Right lobe of liver (tissue), 6 donors: ENCODE measurements at regions not wholly inside any gene's neighbourhood (a gene's known extent, or its start where the extent isn't known, plus 50 kb on each side); places are given as distances from the start of the nearest gene placed in this dataset.

Experiments
- ATAC-seq, 4 donors: fragments of 200-7000 bp; cut with Tn5 transposase; one replicate each; pipeline ENCODE4 v1.9.1; 2020; ENCODE audit warnings: mild to moderate bottlenecking in 4 of 4, moderate library complexity in 4 of 4
- DNase-seq, 3 donors: peaks; one replicate each; pipeline ENCODE4 v3.0.0-alpha.2; 2020
- H3K27ac ChIP-seq, 3 donors: fragments of 200-600 bp; one replicate each; pipeline ENCODE4 v1.8.0; 2022
- H3K27me3 ChIP-seq, 2 donors: fragments of 200-600 bp; one replicate each; pipeline ENCODE4 v1.8.0; 2022
- H3K36me3 ChIP-seq, 4 donors: fragments of 200-600 bp; sonication (generic) in 1 of 4; one replicate each; pipeline versions ENCODE4 v1.5.1 to v1.8.0; 2017 to 2022; ENCODE audit warnings: control low read depth in 1 of 4
- H3K4me1 ChIP-seq, 4 donors: fragments of 200-600 bp; sonication (generic) in 1 of 4; one replicate each; pipeline versions ENCODE4 v1.5.1 to v1.8.0; 2017 to 2022; ENCODE audit warnings: control low read depth in 1 of 4
- H3K4me3 ChIP-seq, 3 donors: fragments of 200-600 bp; one replicate each; pipeline ENCODE4 v1.8.0; 2022
- H3K9me3 ChIP-seq, 4 donors: fragments of 200-600 bp; sonication (generic) in 1 of 4; one replicate each; pipeline versions ENCODE4 v1.5.1 to v1.8.0; 2017 to 2022; ENCODE audit warnings: control low read depth in 1 of 4
- POLR2A ChIP-seq: fragments of 450-650 bp; IDR thresholded peaks from one replicate; pipeline ENCODE4 v1.6.1; 2017; ENCODE audit warnings: antibody characterized with exemption, mild to moderate bottlenecking
- WGBS: methylation state at CpG from one replicate; pipeline ENCODE4 v1.1.6; 2018; ENCODE audit warnings: low coverage, low lambda C conversion rate; ENCODE audit not compliant: insufficient coverage; ENCODE audit errors: missing lambda C conversion rate; 5-methylcytosine and 5-hydroxymethylcytosine counted together
- intact Hi-C, 2 donors: fragments of 100-400 bp; cut with DNase I; formaldehyde crosslinking; loops; one replicate each; pipeline versions ENCODE4 v1.11.2 to v1.14.1; 2022
- TF ChIP-seq, protein P1 (sequence below), 4 donors: fragments of 200-600 bp in 3 of 4; fragments of 450-650 bp in 1 of 4; IDR thresholded peaks; one replicate each; pipeline versions ENCODE4 v1.5.1 to v1.8.0; 2016 to 2022; ENCODE audit warnings: antibody characterized with exemption in 4 of 4, mild to moderate bottlenecking in 2 of 4
- donor health status: DM: no; HTN: yes; CAD: no.
- donor health status: DM: no; HTN: no; CAD: no.
- donor health status: DM: no; HTN: no; CAD: no.
- donor health status: DM: no; HTN: yes; CAD: no.
- donor health status: DM: no; HTN: yes; CAD: no.

DNA sequence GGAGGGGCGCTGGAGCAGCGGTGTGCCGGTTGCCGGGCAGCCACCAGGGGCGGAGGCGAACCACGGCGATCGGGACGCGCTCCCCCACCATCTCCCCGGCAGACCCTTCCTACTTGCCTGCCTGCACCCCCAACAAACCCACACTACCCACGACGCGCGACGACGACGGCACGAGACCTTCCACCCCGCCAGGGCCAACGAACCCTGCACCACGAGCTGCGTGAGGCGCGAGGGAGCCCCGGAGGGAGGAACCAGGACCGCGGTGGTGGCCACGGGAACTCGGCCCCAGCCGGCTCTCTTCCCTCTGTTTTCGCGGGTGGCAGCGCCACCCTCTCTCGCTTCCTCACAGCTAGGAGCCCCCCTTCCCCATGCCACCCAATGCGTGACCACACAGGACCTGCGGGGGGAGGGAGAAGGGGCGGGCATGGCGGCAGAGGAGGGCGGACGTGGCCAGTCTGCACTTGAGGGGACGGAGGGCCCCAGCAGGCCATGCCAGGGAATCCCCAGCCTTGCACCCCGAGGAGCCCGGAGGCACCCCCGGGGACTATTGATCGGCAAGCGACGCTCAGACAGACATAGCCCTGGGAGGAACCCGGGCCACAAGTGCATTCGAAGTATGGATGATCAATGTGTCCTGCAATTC, 1516.4 kb upstream of the DEFB115 start:
- no peaks in the 10 kb centered on the region for H3K36me3 ChIP-seq
- no peaks in the 10 kb centered on the region for H3K4me1 ChIP-seq
- no peak overlapping the region for H3K27ac ChIP-seq
- H3K27me3 ChIP-seq: no peaks in the 10 kb centered on the region
- intact Hi-C loops: no loop called here
- DNase-seq (peak in 2 of 3 donors; percentile 34 to 44), ATAC-seq (peak in 1 of 4 donors; percentile 37)
- WGBS: 57% methylated on average over 24 of the region's 51 CpGs
- TF ChIP-seq POLR2A: no peak
- TF ChIP-seq, protein P1, sequence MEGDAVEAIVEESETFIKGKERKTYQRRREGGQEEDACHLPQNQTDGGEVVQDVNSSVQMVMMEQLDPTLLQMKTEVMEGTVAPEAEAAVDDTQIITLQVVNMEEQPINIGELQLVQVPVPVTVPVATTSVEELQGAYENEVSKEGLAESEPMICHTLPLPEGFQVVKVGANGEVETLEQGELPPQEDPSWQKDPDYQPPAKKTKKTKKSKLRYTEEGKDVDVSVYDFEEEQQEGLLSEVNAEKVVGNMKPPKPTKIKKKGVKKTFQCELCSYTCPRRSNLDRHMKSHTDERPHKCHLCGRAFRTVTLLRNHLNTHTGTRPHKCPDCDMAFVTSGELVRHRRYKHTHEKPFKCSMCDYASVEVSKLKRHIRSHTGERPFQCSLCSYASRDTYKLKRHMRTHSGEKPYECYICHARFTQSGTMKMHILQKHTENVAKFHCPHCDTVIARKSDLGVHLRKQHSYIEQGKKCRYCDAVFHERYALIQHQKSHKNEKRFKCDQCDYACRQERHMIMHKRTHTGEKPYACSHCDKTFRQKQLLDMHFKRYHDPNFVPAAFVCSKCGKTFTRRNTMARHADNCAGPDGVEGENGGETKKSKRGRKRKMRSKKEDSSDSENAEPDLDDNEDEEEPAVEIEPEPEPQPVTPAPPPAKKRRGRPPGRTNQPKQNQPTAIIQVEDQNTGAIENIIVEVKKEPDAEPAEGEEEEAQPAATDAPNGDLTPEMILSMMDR (IDR thresholded peaks at IDR 0.05): no peak
- H3K4me3 ChIP-seq: no peak overlapping the region
- no peaks in the 10 kb centered on the region for H3K9me3 ChIP-seq

GRCh38 chr20:29741594-29741893, 1515.9 kb upstream of the DEFB115 start:
- ATAC-seq (no peak), DNase-seq (no peak)
- Histone ChIP-seq H3K36me3 (no peaks in the 10 kb centered on the region), H3K9me3 (no peaks in the 10 kb centered on the region), H3K4me1 (no peaks in the 10 kb centered on the region), H3K27ac (no peak overlapping the region), H3K27me3 (no peaks in the 10 kb centered on the region), H3K4me3 (no peak overlapping the region)
- TF ChIP-seq, protein P1 (IDR thresholded peaks at IDR 0.05): no peak
- no peak for TF ChIP-seq POLR2A
- intact Hi-C loops: no loop called here
- 34% methylated on average over 2 of the region's 13 CpGs for WGBS

DNA sequence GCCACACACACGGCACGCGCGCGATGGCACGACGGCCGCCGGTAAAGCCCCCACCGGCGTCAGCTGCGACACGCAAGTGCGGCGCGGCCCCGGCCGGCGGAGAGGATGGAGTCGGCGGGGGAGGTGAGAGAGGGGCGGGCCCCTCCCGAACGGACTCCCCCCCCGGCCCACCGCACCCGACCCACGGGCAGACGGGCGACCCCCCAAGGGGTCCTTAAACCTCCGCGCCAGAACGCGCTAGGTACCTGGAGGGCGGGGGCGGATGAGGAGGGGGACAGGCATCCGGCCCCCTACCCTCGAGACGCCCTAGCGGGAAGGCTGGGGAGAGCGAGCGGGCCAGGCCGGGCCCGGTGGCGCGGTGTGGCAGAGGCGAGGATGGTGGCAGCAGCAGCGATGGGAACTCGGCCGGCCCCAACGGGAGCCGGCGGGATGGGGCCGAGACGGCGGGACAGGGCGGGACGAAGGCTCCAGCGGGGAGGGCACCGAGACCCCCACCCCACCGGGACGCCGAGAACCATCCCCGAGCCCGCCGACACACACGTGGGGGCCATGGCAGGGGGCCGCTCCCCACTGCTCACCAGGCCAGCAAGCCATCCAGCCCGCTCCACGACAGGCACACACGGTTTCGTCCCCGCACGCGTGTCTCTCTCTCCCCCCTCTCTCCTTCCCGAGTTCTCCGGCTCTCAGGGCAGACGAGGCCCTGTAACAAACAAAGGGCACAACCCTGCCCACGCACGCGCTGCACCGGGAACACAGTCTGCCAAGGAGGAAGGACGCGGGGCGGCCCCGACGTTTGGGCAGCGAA, 1515.4 kb upstream of the DEFB115 start:
- H3K4me3 ChIP-seq: no peak overlapping the region
- no peaks in the 10 kb centered on the region for H3K27me3 ChIP-seq
- H3K9me3 ChIP-seq: no peaks in the 10 kb centered on the region
- DNase-seq: peak in 1 of 3 donors; percentile 48
- intact Hi-C loops: no loop called here
- H3K36me3 ChIP-seq: no peaks in the 10 kb centered on the region
- TF ChIP-seq, protein P1 (IDR thresholded peaks at IDR 0.05): no peak
- TF ChIP-seq POLR2A: no peak
- peak in 1 of 4 donors; percentile 63 for ATAC-seq
- 67% methylated on average over 30 of the region's 88 CpGs for WGBS
- H3K4me1 ChIP-seq: no peaks in the 10 kb centered on the region
- H3K27ac ChIP-seq: no peak overlapping the region

GRCh38 chr20:29742699-29743100, 1514.8 kb upstream of the DEFB115 start:
- Histone ChIP-seq H3K4me3 (no peak overlapping the region), H3K4me1 (no peaks in the 10 kb centered on the region), H3K27ac (no peak overlapping the region), H3K27me3 (no peaks in the 10 kb centered on the region), H3K36me3 (no peaks in the 10 kb centered on the region), H3K9me3 (no peaks in the 10 kb centered on the region)
- WGBS: no CpG with 5 or more reads among the region's 41 CpGs
- ATAC-seq: peak in 1 of 4 donors; percentile 24
- intact Hi-C loops: no loop called here
- peak in 1 of 3 donors; percentile 31 for DNase-seq
- TF ChIP-seq POLR2A: no peak
- TF ChIP-seq, protein P1 (IDR thresholded peaks at IDR 0.05): no peak
